ENCODE measurements at regions not wholly inside any gene's neighbourhood (a gene's known extent, or its start where the extent isn't known, plus 50 kb on each side); places are given as distances from the start of the nearest gene placed in this dataset.
A peak's percentile ranks its signal among the peaks of the same experiment; 100 is the strongest.

DNA sequence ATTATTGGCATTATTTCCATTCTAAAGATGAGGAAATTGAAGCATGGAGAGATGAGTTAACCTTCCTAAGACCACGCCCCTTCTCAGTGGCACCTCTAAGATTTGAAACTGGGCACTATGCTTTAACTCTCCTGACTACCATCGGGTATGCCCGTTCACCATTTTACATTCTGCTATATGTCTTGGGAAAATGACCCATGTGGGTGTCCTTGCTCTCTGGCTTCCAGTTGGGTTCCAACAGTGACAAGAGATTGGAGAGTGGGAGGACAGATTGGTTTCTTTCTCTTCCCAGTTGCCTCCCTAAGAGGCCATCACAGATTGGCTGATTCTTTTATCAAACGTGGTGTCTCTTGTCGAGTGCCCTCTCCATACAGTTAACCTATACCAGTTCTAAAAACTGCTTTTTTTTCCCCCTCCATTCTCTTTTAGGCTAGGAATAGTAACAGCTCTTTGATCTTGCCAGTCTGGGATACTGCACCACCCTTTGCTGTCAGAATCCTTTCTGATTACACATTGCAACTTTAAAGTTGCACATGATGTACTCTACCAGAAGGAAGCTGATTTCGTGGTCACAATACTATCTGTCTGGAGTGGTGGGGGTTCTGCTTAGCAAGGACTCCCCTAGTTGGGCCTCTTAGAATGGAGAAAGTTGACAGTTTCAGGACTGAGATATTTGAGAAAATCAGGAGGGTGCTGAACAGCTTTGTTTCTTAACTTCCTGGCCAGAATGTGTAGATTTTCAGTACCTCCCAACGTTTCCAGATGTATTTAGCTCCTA is 88.0 kb upstream of the ELOVL5 start:
- no peaks in the 10 kb centered on the region for H3K27me3 ChIP-seq (replicated peaks in 2 of 5; ENCODE audit: control insufficient read depth in 4 of 5, insufficient read depth in 5 of 5, low read length in 4 of 5)
- H3K4me1 ChIP-seq (ENCODE audit: control extremely low read depth in 1 of 4, control insufficient read depth in 4 of 4, insufficient read depth in 4 of 4, low read length in 3 of 4), result peaks cover 0 to 24% (median 8%) of the 10 kb centered on the region in 4 experiments
- ChIA-PET CTCF (interaction anchor here (0.8 to 2.2 kb wide), 14 partner anchors 8 to 266 kb away, joined by 3 to 15 read pairs (median 4); no protein-coding TSS in a partner anchor), POLR2A (interaction anchor here (0.5 kb wide), 1 partner anchor 14 kb away, joined by 3 read pairs; no protein-coding TSS in a partner anchor)
- no peaks in the 10 kb centered on the region for H3K9me3 ChIP-seq (ENCODE audit: control extremely low read depth in 1 of 5, control insufficient read depth in 4 of 5, insufficient read depth in 2 of 5, low read depth in 1 of 5, low read length in 4 of 5)
- H3K4me3 ChIP-seq (ENCODE audit: control insufficient read depth in 1 of 7, extremely low read depth in 1 of 7, insufficient read depth in 4 of 7, low read depth in 2 of 7, low read length in 6 of 7), result no peak overlapping the region
- no peak overlapping the region for H3K27ac ChIP-seq (ENCODE audit: insufficient read depth in 1 of 2, low read depth in 1 of 2, low read length in 2 of 2, poor library complexity in 1 of 2, severe bottlenecking in 2 of 2)
- WGBS (ENCODE audit: insufficient coverage), result 97% methylated on average over 4 of the region's 7 CpGs
- no peaks in the 10 kb centered on the region for H3K36me3 ChIP-seq (ENCODE audit: control insufficient read depth in 4 of 4, insufficient read depth in 4 of 4, low read length in 3 of 4)
- peak in 2 of 3 donors; percentile 10 to 28 for DNase-seq

DNA sequence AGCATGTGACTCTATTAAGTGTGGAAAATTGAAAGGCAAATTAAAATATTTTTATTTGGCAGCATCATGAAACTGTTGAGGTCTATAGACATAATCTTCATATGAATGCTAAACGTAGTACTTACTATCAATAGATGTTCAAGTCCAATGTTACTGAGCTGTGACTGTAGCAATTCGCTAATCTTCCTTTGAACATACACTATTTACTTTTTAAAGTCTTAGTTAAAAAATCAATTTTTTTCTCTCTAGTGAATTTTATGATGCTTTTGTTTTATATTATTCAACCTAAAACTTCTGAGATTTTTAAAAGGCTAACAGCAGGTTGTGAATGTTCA is 85.2 kb upstream of the ELOVL5 start:
- CTCF ChIA-PET, result interaction anchor here (0.9 kb wide), 1 partner anchor 261 kb away, joined by 5 read pairs; no protein-coding TSS in a partner anchor
- Histone ChIP-seq H3K27me3 (replicated peaks in 2 of 5; ENCODE audit: control insufficient read depth in 4 of 5, insufficient read depth in 5 of 5, low read length in 4 of 5) (no peaks in the 10 kb centered on the region), H3K4me1 (ENCODE audit: control extremely low read depth in 1 of 4, control insufficient read depth in 4 of 4, insufficient read depth in 4 of 4, low read length in 3 of 4) (peaks cover 0 to 10% (median 5%) of the 10 kb centered on the region in 4 experiments), H3K4me3 (ENCODE audit: control insufficient read depth in 1 of 7, extremely low read depth in 1 of 7, insufficient read depth in 4 of 7, low read depth in 2 of 7, low read length in 6 of 7) (no peak overlapping the region), H3K9me3 (ENCODE audit: control extremely low read depth in 1 of 5, control insufficient read depth in 4 of 5, insufficient read depth in 2 of 5, low read depth in 1 of 5, low read length in 4 of 5) (no peaks in the 10 kb centered on the region), H3K36me3 (ENCODE audit: control insufficient read depth in 4 of 4, insufficient read depth in 4 of 4, low read length in 3 of 4) (no peaks in the 10 kb centered on the region), H3K27ac (ENCODE audit: insufficient read depth in 1 of 2, low read depth in 1 of 2, low read length in 2 of 2, poor library complexity in 1 of 2, severe bottlenecking in 2 of 2) (no peak overlapping the region)
- no peak for DNase-seq
- WGBS (ENCODE audit: insufficient coverage), result no CpG with 5 or more reads among the region's 2 CpGs
- POLR2A ChIA-PET, result no interaction called here

DNA sequence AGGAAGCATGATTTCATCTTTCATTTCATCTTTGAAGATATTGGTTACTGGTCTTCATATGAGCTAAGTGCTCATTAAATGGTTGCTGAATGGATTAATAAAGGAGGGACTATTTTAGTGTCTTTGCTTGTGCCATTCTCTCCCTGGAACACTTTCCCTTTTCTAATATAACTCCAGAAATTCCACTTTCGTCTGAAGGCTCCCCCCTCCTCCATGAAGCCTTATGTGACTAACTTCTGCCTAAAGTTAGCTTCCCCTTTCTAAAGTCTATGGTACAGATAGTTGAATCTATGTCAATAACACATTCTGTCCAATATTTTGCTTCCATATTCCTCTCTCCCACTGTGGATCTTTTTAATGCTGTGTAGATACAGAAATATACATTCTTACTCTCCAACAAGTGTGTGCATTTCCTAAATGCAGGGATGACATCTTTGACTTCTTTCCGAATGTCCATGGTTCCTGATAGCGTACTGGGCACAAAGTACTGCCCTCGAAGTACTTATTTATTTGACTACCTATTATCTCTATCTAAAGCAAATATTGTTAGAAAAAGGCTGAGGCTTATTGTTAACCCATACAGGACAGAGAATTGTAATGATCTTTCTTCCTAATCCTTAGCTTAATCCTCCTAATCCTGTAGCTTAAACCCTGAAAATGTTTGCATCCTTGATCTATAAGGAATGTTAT is 84.7 kb upstream of the ELOVL5 start:
- Histone ChIP-seq H3K9me3 (ENCODE audit: control extremely low read depth in 1 of 5, control insufficient read depth in 4 of 5, insufficient read depth in 2 of 5, low read depth in 1 of 5, low read length in 4 of 5) (no peaks in the 10 kb centered on the region), H3K4me3 (ENCODE audit: control insufficient read depth in 1 of 7, extremely low read depth in 1 of 7, insufficient read depth in 4 of 7, low read depth in 2 of 7, low read length in 6 of 7) (no peak overlapping the region), H3K27me3 (replicated peaks in 2 of 5; ENCODE audit: control insufficient read depth in 4 of 5, insufficient read depth in 5 of 5, low read length in 4 of 5) (no peaks in the 10 kb centered on the region), H3K4me1 (ENCODE audit: control extremely low read depth in 1 of 4, control insufficient read depth in 4 of 4, insufficient read depth in 4 of 4, low read length in 3 of 4) (peaks cover 0 to 10% (median 5%) of the 10 kb centered on the region in 4 experiments), H3K36me3 (ENCODE audit: control insufficient read depth in 4 of 4, insufficient read depth in 4 of 4, low read length in 3 of 4) (no peaks in the 10 kb centered on the region), H3K27ac (ENCODE audit: insufficient read depth in 1 of 2, low read depth in 1 of 2, low read length in 2 of 2, poor library complexity in 1 of 2, severe bottlenecking in 2 of 2) (no peak overlapping the region)
- POLR2A ChIA-PET, result no interaction called here
- DNase-seq, result no peak
- WGBS (ENCODE audit: insufficient coverage), result no CpG with 5 or more reads among the region's 4 CpGs
- CTCF ChIA-PET, result interaction anchor here (0.9 kb wide), 1 partner anchor 261 kb away, joined by 5 read pairs; no protein-coding TSS in a partner anchor

DNA sequence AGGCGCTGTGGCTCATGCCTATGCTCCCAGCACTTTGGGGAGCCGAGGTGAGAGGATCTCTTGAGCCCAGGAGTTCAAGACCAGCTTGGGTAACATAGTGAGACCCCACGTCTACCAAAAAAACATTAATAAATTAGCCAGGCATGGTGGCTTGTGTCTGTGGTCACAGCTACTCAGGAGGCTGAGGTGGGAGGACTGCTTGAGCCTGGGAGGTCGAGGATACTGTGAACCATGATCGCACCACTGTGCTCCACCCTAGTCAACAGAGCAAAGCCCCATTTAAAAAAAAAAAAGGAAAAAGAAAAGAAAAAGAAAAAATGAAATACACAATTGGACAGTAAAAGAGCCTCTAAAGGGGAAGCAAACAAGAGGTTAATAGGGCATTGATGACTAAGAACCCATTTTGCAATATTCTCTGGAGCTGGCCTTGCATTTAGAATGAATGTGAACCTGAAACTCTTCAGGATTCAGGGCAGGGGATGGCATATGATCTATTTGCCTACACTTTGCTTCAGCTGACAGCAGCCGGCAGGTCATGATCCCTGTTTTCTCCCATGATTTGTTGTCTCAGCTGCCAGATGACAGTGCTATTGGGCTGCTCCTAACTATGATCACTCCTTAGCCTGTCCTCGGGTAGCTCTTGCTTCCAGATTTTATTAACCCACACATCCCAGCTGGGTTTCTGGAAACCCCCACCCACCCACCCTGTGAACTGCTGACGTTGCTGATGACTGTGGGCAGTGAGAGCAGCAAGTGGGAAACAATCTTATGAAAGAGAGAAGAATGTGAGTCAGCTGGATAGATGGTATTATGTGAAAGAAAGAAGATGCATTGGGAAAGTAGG is 83.8 kb upstream of the ELOVL5 start:
- Histone ChIP-seq H3K9me3 (ENCODE audit: control extremely low read depth in 1 of 5, control insufficient read depth in 4 of 5, insufficient read depth in 2 of 5, low read depth in 1 of 5, low read length in 4 of 5) (no peaks in the 10 kb centered on the region), H3K36me3 (ENCODE audit: control insufficient read depth in 4 of 4, insufficient read depth in 4 of 4, low read length in 3 of 4) (no peaks in the 10 kb centered on the region), H3K4me3 (ENCODE audit: control insufficient read depth in 1 of 7, extremely low read depth in 1 of 7, insufficient read depth in 4 of 7, low read depth in 2 of 7, low read length in 6 of 7) (no peak overlapping the region), H3K27ac (ENCODE audit: insufficient read depth in 1 of 2, low read depth in 1 of 2, low read length in 2 of 2, poor library complexity in 1 of 2, severe bottlenecking in 2 of 2) (no peak overlapping the region), H3K27me3 (replicated peaks in 2 of 5; ENCODE audit: control insufficient read depth in 4 of 5, insufficient read depth in 5 of 5, low read length in 4 of 5) (no peaks in the 10 kb centered on the region), H3K4me1 (ENCODE audit: control extremely low read depth in 1 of 4, control insufficient read depth in 4 of 4, insufficient read depth in 4 of 4, low read length in 3 of 4) (peaks cover 0 to 10% (median 5%) of the 10 kb centered on the region in 4 experiments)
- 91% methylated on average over 3 of the region's 8 CpGs for WGBS (ENCODE audit: insufficient coverage)
- POLR2A ChIA-PET, result interaction anchor here (0.6 kb wide), 1 partner anchor 311 kb away, joined by 5 read pairs; no protein-coding TSS in a partner anchor
- peak in 1 of 3 donors; percentile 7 for DNase-seq
- CTCF ChIA-PET, result no interaction called here

DNA sequence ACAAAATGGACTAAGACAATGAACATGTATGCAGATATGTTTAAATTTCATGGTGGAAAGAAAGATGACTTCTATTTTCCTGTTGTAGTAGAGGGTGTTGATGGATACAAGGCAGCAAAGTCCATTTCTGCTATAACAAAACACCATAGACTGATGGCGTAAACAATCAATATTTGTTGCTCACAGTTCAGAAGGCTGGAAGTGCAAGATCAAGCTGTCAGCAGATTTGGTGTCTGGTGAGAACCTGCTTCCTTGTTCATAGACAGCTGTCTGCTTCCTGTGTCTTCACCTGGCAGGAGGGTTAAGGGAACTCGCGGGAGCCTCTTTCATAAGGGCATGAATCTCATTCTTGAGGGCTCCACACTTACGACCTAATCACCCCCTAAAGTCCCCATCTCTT is 83.0 kb upstream of the ELOVL5 start:
- no peaks in the 10 kb centered on the region for H3K36me3 ChIP-seq (ENCODE audit: control insufficient read depth in 4 of 4, insufficient read depth in 4 of 4, low read length in 3 of 4)
- CTCF ChIA-PET, result no interaction called here
- no peaks in the 10 kb centered on the region for H3K27me3 ChIP-seq (replicated peaks in 2 of 5; ENCODE audit: control insufficient read depth in 4 of 5, insufficient read depth in 5 of 5, low read length in 4 of 5)
- no peaks in the 10 kb centered on the region for H3K9me3 ChIP-seq (ENCODE audit: control extremely low read depth in 1 of 5, control insufficient read depth in 4 of 5, insufficient read depth in 2 of 5, low read depth in 1 of 5, low read length in 4 of 5)
- H3K27ac ChIP-seq (ENCODE audit: insufficient read depth in 1 of 2, low read depth in 1 of 2, low read length in 2 of 2, poor library complexity in 1 of 2, severe bottlenecking in 2 of 2), result no peak overlapping the region
- POLR2A ChIA-PET, result no interaction called here
- 100% methylated on average over 4 of the region's 4 CpGs for WGBS (ENCODE audit: insufficient coverage)
- H3K4me1 ChIP-seq (ENCODE audit: control extremely low read depth in 1 of 4, control insufficient read depth in 4 of 4, insufficient read depth in 4 of 4, low read length in 3 of 4), result peaks cover 0 to 3% (median 0%) of the 10 kb centered on the region in 4 experiments
- H3K4me3 ChIP-seq (ENCODE audit: control insufficient read depth in 1 of 7, extremely low read depth in 1 of 7, insufficient read depth in 4 of 7, low read depth in 2 of 7, low read length in 6 of 7), result no peak overlapping the region
- DNase-seq, result no peak

DNA sequence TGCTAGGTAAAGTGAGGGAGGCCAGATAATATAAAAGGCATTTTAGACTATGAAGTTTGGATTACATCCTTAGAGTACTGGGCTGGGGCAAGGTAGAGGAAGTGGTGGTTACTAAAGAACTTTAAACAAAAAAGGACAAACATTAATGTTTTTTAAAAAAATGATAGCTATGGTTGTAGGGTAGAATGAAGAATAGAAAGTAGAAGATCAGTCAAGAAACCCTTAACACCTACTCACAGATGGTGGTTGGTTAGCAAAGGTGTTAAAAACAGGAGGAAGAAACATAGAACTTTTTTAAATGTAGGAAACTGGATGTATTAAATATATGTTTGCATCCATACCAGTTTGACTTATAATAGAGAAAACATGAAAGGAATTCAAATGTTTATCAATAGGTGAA is 80.7 kb upstream of the ELOVL5 start:
- no peaks in the 10 kb centered on the region for H3K27me3 ChIP-seq (replicated peaks in 2 of 5; ENCODE audit: control insufficient read depth in 4 of 5, insufficient read depth in 5 of 5, low read length in 4 of 5)
- POLR2A ChIA-PET, result no interaction called here
- no peaks in the 10 kb centered on the region for H3K9me3 ChIP-seq (ENCODE audit: control extremely low read depth in 1 of 5, control insufficient read depth in 4 of 5, insufficient read depth in 2 of 5, low read depth in 1 of 5, low read length in 4 of 5)
- DNase-seq, result no peak
- CTCF ChIA-PET, result interaction anchor here (1.4 to 1.8 kb wide), 2 partner anchors 257 to 258 kb away, joined by 4 to 5 read pairs; no protein-coding TSS in a partner anchor
- H3K27ac ChIP-seq (ENCODE audit: insufficient read depth in 1 of 2, low read depth in 1 of 2, low read length in 2 of 2, poor library complexity in 1 of 2, severe bottlenecking in 2 of 2), result no peak overlapping the region
- peaks cover 0 to 3% (median 0%) of the 10 kb centered on the region in 4 experiments for H3K4me1 ChIP-seq (ENCODE audit: control extremely low read depth in 1 of 4, control insufficient read depth in 4 of 4, insufficient read depth in 4 of 4, low read length in 3 of 4)
- no peaks in the 10 kb centered on the region for H3K36me3 ChIP-seq (ENCODE audit: control insufficient read depth in 4 of 4, insufficient read depth in 4 of 4, low read length in 3 of 4)
- H3K4me3 ChIP-seq (ENCODE audit: control insufficient read depth in 1 of 7, extremely low read depth in 1 of 7, insufficient read depth in 4 of 7, low read depth in 2 of 7, low read length in 6 of 7), result no peak overlapping the region

All from common myeloid progenitor, CD34-positive (primary cell).